Right lobe of liver (tissue), 4 donors: ENCODE measurements at regions not wholly inside any gene's neighbourhood (a gene's known extent, or its start where the extent isn't known, plus 50 kb on each side); places are given as distances from the start of the nearest gene placed in this dataset.

ENCODE experiments used
- CTCF ChIP-seq, 4 donors: fragments of 200-600 bp in 3 of 4; fragments of 450-650 bp in 1 of 4; IDR thresholded peaks; one replicate each; pipeline versions ENCODE4 v1.5.1 to v1.8.0; 2016 to 2022; ENCODE audit warnings: antibody characterized with exemption in 4 of 4, mild to moderate bottlenecking in 2 of 4
- POLR2A ChIP-seq: fragments of 450-650 bp; IDR thresholded peaks from one replicate; pipeline ENCODE4 v1.6.1; 2017; ENCODE audit warnings: antibody characterized with exemption, mild to moderate bottlenecking
- donor health status: DM: no; HTN: no; CAD: no.
- donor health status: DM: no; HTN: no; CAD: no.
- donor health status: DM: no; HTN: yes; CAD: no.

GRCh38 chr2:190786404-190787166 lies 94.0 kb upstream of the GLS start:
- TF ChIP-seq POLR2A = no peak
- no peak for TF ChIP-seq CTCF (IDR thresholded peaks at IDR 0.05)
